Breast epithelium (tissue), 3 donors: ENCODE measurements at regions not wholly inside any gene's neighbourhood (a gene's known extent, or its start where the extent isn't known, plus 50 kb on each side); places are given as distances from the start of the nearest gene placed in this dataset.

Experiments used
- CTCF ChIP-seq, 3 donors: fragments of 450-650 bp; IDR thresholded peaks; one replicate each; pipeline ENCODE4 v1.5.1; 2016 to 2017; ENCODE audit warnings: antibody characterized with exemption in 3 of 3, mild to moderate bottlenecking in 3 of 3, moderate library complexity in 3 of 3
- POLR2AphosphoS5 ChIP-seq, 3 donors: sonication (generic); formaldehyde crosslinking; IDR thresholded peaks; one replicate each; pipeline ENCODE4 v1.6.1; 2017; ENCODE audit warnings: antibody characterized with exemption in 3 of 3

- TF ChIP-seq CTCF (IDR thresholded peaks at IDR 0.05) (no peak), POLR2AphosphoS5 (IDR thresholded peaks at IDR 0.05) (no peak)
These were observed 855.9 kb upstream of the KLHL1 start for GRCh38 chr13:70964124-70964523.
